ENCODE measurements at regions not wholly inside any gene's neighbourhood (a gene's known extent, or its start where the extent isn't known, plus 50 kb on each side); places are given as distances from the start of the nearest gene placed in this dataset.
"Not testable (repeated sequence)": the region's sequence is repeated elsewhere in the genome, so short reads cannot be mapped to it uniquely, and the experiment has no call there.

DNA sequence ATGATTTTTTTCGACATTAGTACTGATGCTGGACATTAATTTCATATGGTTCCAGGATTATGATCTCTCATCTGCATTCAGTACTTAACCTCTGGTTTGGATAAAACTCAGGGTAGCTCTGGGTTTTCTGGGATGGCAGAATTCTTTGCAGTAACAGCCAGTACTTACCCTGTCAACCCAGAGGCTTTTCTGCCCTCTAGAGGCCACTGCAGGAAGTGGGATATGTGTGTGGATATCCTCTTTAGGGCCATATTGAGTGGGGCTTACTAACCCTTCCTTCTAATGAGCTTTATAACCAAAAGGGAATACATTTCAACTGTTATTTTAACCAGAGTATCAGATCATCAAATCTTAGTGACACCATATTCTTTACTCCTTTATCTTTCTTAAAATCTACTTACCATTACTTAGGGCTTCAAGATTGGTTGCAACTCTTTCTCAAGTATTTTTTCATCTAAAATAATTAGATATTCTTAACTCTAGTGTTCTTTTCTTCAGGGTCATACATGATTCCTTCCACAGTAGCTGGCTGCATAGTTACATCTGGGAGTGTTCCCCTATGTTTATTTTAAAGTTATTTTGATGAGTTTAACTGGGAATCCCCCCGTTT, 488.0 kb upstream of the STXBP6 start:
- DNase-seq: no peak

DNA sequence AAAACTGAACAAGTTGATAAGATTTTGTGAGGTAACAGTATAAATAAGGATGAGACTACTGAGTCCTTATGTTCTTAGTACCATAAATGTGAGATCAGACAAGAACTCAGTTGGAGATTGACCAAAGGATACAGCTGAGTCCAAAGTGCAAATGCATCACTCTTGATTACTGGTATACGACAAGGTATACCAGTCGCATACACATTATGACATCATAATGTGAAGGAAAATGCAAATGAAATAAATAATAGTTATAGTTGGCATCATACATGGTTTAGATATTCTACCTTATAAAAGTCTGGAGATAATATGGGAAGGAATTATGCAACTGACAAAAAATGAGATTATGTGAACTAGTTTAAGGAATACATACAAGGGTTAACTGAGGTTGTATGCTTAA, 476.3 kb upstream of the STXBP6 start:
- no peak for DNase-seq

GRCh38 chr14:25522926-25523325, 473.0 kb upstream of the STXBP6 start:
- no peak for DNase-seq

GRCh38 chr14:25522116-25522515, 472.2 kb upstream of the STXBP6 start:
- no peak for DNase-seq

DNA sequence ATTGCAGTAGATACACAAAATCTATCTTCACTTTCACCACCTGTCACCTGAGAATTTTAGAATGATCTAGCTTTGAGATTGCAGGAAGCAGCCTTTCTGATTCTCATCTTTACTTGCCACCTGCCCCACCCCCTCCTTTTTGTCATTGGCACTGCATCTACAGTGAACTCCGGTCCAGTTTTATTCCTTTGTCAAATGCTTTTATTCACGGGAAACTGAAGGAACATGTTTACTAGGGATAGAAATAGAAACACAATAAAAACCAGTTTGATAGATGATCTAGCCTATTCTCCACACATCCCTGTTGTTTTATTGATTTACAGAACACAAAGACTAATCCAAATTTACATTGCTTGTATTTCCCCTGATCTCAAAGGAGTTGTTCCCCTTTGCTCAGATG, 471.7 kb upstream of the STXBP6 start:
- DNase-seq: no peak

- DNase-seq: no peak
Observed at GRCh38 chr14:25520821-25521220, 470.9 kb upstream of the STXBP6 start.

GRCh38 chr14:25518364-25518763, 468.4 kb upstream of the STXBP6 start:
- DNase-seq: no peak

GRCh38 chr14:25516838-25517237, 466.9 kb upstream of the STXBP6 start:
- DNase-seq: no peak

DNA sequence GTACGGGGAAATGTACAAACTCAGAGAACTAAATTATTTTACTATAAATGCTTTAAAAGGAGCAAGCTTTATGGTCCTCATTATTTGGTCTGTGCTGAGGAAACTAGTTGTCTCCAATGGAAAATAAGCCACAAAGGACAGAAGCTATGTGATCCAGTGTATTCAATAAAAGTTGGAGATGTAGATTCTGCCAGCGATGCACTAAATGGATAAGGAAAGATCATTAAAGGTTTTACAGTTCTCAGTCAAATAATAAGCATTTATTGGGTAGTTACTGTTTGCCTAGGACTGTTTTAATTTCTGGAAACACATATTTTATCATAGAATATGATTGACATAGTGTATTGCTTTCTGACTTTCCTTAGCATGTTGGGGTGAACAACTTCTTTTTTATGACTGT, 458.9 kb upstream of the STXBP6 start:
- DNase-seq: no peak

DNA sequence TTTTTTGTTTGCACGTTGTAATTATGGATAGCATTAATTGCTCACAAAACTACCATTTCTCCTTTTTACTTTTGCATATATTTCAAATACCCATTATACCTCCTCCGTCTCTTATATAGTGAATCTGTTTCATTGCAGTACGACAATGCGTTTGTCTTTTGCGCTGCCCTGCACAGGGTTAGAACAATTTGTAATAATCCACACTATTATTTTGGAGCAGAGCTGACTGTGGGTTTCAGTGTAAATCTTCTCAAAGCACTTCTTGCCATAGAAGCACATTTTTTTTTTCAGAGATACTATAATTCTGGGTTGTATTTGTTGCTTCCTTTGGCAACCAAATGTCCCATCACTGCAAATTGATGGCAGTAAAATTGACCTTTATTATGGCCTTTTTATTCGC, 451.8 kb upstream of the STXBP6 start:
- DNase-seq: no peak

DNA sequence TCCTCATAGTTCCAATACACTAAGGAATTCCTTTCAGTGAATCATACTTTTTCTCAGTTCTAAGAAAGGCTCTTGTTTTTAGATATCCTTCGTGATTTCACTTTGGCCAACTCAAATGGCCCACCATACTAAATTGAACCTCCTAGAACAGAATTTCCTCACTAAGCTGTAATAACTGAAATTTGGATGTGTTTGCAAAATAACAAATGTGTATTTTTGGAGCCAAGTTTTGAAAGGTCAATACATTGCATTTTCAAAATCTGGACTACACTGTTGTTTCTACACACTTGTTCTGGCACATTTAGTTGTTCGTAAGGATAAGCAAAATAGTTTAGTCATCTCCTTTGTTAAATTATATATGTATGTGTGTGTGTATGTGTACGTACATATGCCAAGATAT, 439.0 kb upstream of the STXBP6 start:
- DNase-seq: no peak

DNA sequence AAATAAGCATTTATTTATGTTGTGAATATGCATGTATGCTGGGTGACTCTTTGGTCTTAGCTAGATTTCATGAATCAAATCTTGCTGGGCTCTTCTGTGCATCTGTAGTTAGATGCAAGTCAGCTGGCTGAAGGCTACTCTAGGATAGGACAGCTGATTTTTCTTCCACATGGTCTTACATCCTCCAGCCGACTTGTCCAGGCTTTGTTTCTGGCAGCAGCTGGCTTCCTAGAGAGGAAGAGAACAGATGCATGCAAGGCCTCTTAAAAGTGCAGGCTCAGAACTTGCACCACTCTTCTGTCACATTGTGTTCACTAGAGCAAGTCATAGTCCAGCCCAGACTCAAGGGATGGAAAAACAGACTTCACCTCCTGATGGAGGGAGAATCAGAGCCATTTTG, 435.4 kb upstream of the STXBP6 start:
- DNase-seq: no peak

GRCh38 chr14:25484906-25485305, 435.0 kb upstream of the STXBP6 start:
- no peak for DNase-seq

DNA sequence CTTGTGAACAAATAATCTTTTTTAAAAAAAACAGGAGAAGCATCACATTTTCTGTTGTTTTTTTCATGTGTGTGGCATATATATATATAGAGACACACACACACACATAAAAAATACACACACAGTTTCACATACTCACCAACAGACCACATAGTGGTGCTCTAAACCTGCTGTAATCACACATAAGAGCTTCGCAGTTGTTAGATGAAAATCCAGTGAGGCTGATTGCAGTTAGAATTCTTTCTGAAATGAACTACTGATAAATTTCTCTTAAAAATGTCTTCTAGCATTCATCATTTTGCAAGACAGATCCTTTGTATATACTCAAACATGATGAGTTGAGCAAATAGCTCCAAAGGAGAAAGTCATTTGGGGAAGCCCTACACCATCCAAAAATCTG, 434.3 kb upstream of the STXBP6 start:
- no peak for DNase-seq

GRCh38 chr14:25477316-25478098, 427.6 kb upstream of the STXBP6 start:
- no peak for DNase-seq

- no peak for DNase-seq
Observed at GRCh38 chr14:25472700-25473099, 422.8 kb upstream of the STXBP6 start.

DNA sequence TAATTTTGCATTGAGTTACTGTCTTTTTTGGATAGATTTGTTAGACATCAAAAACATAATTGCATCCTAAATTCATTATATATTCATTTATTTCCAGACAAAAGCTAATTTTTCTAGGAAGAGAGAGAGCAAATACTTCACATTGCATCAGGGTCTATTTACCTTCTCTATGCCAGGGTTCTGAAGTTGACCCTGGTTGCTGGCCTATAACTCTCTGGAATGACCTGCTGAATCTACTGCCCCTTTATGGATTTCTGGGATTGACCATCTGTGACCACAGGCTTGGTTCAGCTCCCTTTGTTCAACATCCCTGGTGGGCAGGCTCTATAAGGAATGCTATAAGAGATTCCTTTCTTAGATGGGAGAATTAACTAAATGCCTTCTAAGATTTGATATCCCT, 414.8 kb upstream of the STXBP6 start:
- DNase-seq: no peak

DNA sequence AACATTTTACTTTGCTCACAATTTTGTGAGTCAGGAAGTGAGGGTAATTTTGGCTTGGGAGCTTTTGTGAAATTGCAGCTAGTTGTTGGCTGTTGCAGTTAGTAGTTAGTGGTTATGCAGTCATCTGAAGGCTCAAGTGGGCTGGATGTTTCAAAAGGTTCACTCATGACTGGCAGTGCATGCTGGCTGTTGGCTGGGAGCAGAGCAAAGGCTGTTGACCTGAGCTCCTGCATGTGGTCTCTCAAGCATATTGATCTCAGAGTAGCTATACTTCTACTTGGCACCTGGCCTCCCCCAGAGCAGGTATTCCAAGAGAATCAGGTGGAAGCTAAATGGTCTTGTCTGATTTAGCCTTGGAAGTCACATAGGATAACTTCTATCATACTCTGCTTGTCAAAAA, 414.1 kb upstream of the STXBP6 start:
- no peak for DNase-seq

DNA sequence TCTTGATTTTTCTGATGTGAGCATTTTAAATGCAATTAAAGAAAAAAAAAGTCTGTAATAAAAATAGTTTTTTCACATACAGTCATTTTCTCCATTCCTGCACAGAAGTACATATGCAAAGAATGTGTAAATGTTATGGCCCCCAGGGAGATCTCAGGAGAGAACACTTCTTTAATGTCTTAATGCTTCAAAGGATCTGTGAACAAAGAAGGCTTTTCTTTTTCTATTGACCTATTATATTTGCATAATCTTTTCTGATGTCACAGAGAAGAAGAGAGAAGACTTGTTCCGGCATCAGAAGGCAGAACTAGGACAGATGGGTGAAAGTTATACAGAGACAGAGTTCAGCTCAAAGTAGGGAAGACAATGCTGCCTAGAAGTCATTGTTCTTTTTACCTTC, 413.5 kb upstream of the STXBP6 start:
- no peak for DNase-seq

DNA sequence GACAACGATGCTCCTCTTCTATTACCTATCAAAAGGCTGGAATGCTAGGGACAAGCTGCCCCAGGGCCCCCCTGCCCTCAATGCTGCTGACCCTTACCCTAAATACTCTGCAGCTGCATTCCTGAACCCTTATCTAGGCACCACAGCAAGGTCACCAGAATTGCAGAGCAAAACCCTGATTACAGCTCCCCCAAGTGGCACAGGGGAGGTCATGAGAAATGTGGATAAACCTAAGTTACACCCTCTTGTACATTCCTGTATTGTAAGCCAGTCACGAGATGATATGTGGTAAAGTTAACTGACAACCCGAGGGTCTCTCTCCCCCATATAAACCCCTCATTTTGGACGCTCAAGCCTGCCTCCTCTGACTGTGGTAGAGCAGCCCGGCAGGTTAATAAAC, 411.8 kb upstream of the STXBP6 start:
- DNase-seq: no peak

GRCh38 chr14:25444381-25444780, 394.4 kb upstream of the STXBP6 start:
- DNase-seq: no peak

DNA sequence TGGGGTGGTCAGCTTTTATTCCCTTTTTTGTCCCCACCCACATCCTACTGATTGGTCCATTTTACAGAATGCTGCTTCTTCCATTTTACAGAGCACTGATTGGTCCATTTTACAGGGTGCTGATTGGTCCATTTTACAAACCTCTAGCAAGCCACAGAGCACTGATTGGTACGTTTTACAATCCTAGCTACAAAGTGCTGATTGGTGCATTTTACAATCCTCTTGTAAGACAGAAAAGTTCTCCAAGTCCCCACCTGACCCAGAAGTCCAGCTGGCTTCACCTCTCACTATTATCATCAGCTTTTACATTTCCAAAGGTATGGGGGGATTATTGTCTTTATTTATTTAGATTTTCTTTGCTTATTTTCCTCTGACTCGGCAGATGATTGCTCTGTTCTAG, 390.4 kb upstream of the STXBP6 start:
- not testable (repeated sequence) for DNase-seq

DNA sequence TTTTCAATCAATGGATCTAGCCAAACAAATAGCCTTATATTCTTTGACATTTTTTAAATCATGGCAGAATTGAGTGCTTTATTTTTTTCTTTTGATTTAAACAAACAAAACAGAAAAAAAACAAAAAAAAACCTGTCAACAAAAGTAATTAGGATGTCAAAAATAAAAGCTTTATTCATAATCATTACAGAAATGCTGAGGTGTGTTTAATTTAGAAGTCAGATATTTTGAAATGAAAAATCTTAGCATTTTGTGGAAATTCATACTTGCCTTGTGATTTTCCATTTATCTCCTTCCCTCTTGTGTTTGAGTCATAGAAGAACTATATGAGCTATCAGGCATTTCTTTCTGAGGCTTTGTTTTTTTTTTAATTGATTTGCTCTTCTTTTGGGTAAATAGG, 387.0 kb upstream of the STXBP6 start:
- DNase-seq: no peak

- no peak for DNase-seq
Observed at GRCh38 chr14:25436288-25436875, 386.4 kb upstream of the STXBP6 start.

Measured in activated naive CD4-positive, alpha-beta T cell treated with Interleukin-2 at 50 U/mL for 16 hours (primary cell).